ENCODE measurements at regions not wholly inside any gene's neighbourhood (a gene's known extent, or its start where the extent isn't known, plus 50 kb on each side); places are given as distances from the start of the nearest gene placed in this dataset.

DNA sequence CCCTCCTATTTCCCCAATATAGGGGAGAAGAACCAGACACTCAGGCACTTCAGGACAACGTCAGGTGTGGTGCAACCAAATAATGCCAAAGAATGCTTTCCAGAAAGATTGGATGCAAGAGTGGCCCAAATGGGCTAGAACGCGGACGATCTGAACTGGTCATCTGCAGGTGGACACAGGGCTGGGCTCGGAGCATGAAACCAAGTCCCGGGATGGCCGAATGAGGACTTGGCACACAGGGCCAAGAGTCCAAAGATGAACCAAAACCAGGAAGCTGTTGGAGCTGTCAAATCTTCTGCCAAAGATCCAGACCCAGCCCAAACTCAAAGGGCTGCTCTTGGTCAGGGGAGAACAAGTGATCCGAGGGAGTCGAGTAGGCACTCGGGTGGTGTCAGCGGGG is 143.9 kb upstream of the ARID1B start:
- TF ChIP-seq CTCF (IDR thresholded peaks at IDR 0.05) = no peak
- TF ChIP-seq POLR2A (IDR thresholded peaks at IDR 0.05; ENCODE audit: low read length) = no peak
- TF ChIP-seq, protein P1, sequence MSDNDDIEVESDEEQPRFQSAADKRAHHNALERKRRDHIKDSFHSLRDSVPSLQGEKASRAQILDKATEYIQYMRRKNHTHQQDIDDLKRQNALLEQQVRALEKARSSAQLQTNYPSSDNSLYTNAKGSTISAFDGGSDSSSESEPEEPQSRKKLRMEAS (IDR thresholded peaks at IDR 0.05) = no peak
- TF ChIP-seq, protein P2, sequence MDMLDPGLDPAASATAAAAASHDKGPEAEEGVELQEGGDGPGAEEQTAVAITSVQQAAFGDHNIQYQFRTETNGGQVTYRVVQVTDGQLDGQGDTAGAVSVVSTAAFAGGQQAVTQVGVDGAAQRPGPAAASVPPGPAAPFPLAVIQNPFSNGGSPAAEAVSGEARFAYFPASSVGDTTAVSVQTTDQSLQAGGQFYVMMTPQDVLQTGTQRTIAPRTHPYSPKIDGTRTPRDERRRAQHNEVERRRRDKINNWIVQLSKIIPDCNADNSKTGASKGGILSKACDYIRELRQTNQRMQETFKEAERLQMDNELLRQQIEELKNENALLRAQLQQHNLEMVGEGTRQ (IDR thresholded peaks at IDR 0.05) = no peak
- no peak for TF ChIP-seq RFX5 (IDR thresholded peaks at IDR 0.05)
- no peak for TF ChIP-seq SMC3 (IDR thresholded peaks at IDR 0.05)
- no peak for TF ChIP-seq EP300 (IDR thresholded peaks at IDR 0.05)
- no peak for TF ChIP-seq NFE2L2 (conservative IDR thresholded peaks at IDR 0.05; ENCODE audit: low read length)
- no peak for TF ChIP-seq RAD21 (conservative IDR thresholded peaks at IDR 0.05 in 1 of 2, IDR thresholded peaks at IDR 0.05 in 1 of 2)
- TF ChIP-seq NR3C1 (IDR thresholded peaks at IDR 0.05) = no peak
- TF ChIP-seq CHD2 (IDR thresholded peaks at IDR 0.05; ENCODE audit: low read length, partially characterized antibody) = no peak

All from A549 (cell line).